DMS79 treated with DMSO at 0.1 percent for 48 hours (cell line): ENCODE measurements at regions not wholly inside any gene's neighbourhood (a gene's known extent, or its start where the extent isn't known, plus 50 kb on each side); places are given as distances from the start of the nearest gene placed in this dataset.

Experiments used
- DNase-seq: peaks from one replicate; lab custom pipeline; 2025; lab: John Stamatoyannopoulos, UW

- DNase-seq = no peak
These were observed 97.9 kb upstream of the IRX6 start for GRCh38 chr16:55225972-55226542.

- DNase-seq = no peak
These were observed 91.2 kb upstream of the IRX6 start for GRCh38 chr16:55232822-55233221.

GRCh38 chr16:55233464-55233863 is 90.5 kb upstream of the IRX6 start:
- no peak for DNase-seq

- DNase-seq = no peak
These were observed 87.3 kb upstream of the IRX6 start for GRCh38 chr16:55236655-55237054.

- no peak for DNase-seq
These were observed 84.3 kb upstream of the IRX6 start for GRCh38 chr16:55239723-55240122.

- DNase-seq = no peak
These were observed 83.1 kb upstream of the IRX6 start for GRCh38 chr16:55240888-55241287.

GRCh38 chr16:55242667-55243066 is 81.3 kb upstream of the IRX6 start:
- DNase-seq = no peak

GRCh38 chr16:55248058-55248457 is 75.9 kb upstream of the IRX6 start:
- no peak for DNase-seq

GRCh38 chr16:55248494-55248893 is 75.5 kb upstream of the IRX6 start:
- DNase-seq = no peak

- no peak for DNase-seq
These were observed 74.6 kb upstream of the IRX6 start for GRCh38 chr16:55249361-55249760.

GRCh38 chr16:55249936-55250335 is 74.1 kb upstream of the IRX6 start:
- DNase-seq = no peak

GRCh38 chr16:55250701-55251100 is 73.3 kb upstream of the IRX6 start:
- DNase-seq = no peak

- DNase-seq = no peak
These were observed 72.9 kb upstream of the IRX6 start for GRCh38 chr16:55251151-55251550.

GRCh38 chr16:55252577-55252976 is 71.4 kb upstream of the IRX6 start:
- no peak for DNase-seq

GRCh38 chr16:55253987-55254386 is 70.0 kb upstream of the IRX6 start:
- no peak for DNase-seq

GRCh38 chr16:55255733-55256282 is 68.2 kb upstream of the IRX6 start:
- no peak for DNase-seq

- DNase-seq = no peak
These were observed 67.5 kb upstream of the IRX6 start for GRCh38 chr16:55256412-55257016.

- DNase-seq = no peak
These were observed 65.9 kb upstream of the IRX6 start for GRCh38 chr16:55257966-55258613.

GRCh38 chr16:55261301-55261700 is 62.7 kb upstream of the IRX6 start:
- DNase-seq = no peak

GRCh38 chr16:55263271-55264250 is 60.4 kb upstream of the IRX6 start:
- no peak for DNase-seq

GRCh38 chr16:55264949-55265348 is 59.1 kb upstream of the IRX6 start:
- DNase-seq = no peak

GRCh38 chr16:55265926-55266325 is 58.1 kb upstream of the IRX6 start:
- DNase-seq = no peak
